IMR-90 (cell line): ENCODE measurements at regions not wholly inside any gene's neighbourhood (a gene's known extent, or its start where the extent isn't known, plus 50 kb on each side); places are given as distances from the start of the nearest gene placed in this dataset.

Experiments
- ATAC-seq: fragments of 200-7000 bp; cut with Tn5 transposase; 2 replicates; pipeline ENCODE4 v1.9.1; 2020; ENCODE audit warnings: low read depth, mild to moderate bottlenecking, moderate library complexity
- BruUV-seq: library from RNA; stranded (reverse); fragments of 400-500 nt; replicated peaks from 2 replicates; lab custom pipeline; 2021; lab: Mats Ljungman, UMichigan
- CTCF ChIA-PET: fragments of 300-600 bp; formaldehyde crosslinking; extraction: SDS; loops from one replicate; lab custom pipeline; 2021; ENCODE audit warnings: antibody characterized with exemption; lab: Yijun Ruan, JAX
- POLR2A ChIA-PET: fragments of 300-600 bp; sonication (Branson Sonifier 250); formaldehyde crosslinking; loops from one replicate; lab custom pipeline; 2022; ENCODE audit warnings: antibody characterized with exemption; ENCODE audit not compliant: unreplicated experiment; lab: Charles Lee
- DNase-seq: peaks from one replicate; pipeline ENCODE4 v3.0.0; 2013
- H2AFZ ChIP-seq: replicated peaks from 2 replicates; pipeline ENCODE3; 2013; ENCODE audit warnings: low read length, mild to moderate bottlenecking; ENCODE audit not compliant: poor library complexity
- H2AK5ac ChIP-seq: 2 replicates; pipeline ENCODE4 v1.6.1; 2013; ENCODE audit warnings: low read depth, low read length, inconsistent platforms
- H2AK9ac ChIP-seq: replicated peaks from 2 replicates; pipeline ENCODE3; 2013; ENCODE audit warnings: mild to moderate bottlenecking, low read depth, low read length, moderate library complexity; ENCODE audit not compliant: poor library complexity
- H2BK120ac ChIP-seq: 2 replicates; pipeline ENCODE4 v1.6.1; 2013; ENCODE audit warnings: low read depth, low read length, inconsistent platforms
- H2BK15ac ChIP-seq: 3 replicates; pipeline ENCODE4 v1.6.1; 2013; ENCODE audit warnings: low read depth, low read length, inconsistent platforms
- H2BK20ac ChIP-seq: 2 replicates; pipeline ENCODE4 v1.6.1; 2013; ENCODE audit warnings: low read depth, mild to moderate bottlenecking, inconsistent platforms, low read length, moderate library complexity
- H2BK5ac ChIP-seq: 2 replicates; pipeline ENCODE4 v1.6.1; 2013; ENCODE audit warnings: mild to moderate bottlenecking, low read depth, low read length, inconsistent platforms; ENCODE audit not compliant: poor library complexity, severe bottlenecking
- H3K14ac ChIP-seq: replicated peaks from 2 replicates; pipeline ENCODE4 v1.6.1; 2013; ENCODE audit warnings: low read depth, low read length, inconsistent platforms
- H3K18ac ChIP-seq: 2 replicates; pipeline ENCODE4 v1.6.1; 2013; ENCODE audit warnings: low read depth, low read length, control low read depth
- H3K23ac ChIP-seq: 2 replicates; pipeline ENCODE4 v1.6.1; 2013; ENCODE audit warnings: low read depth, low read length, inconsistent platforms
- H3K27ac ChIP-seq: 2 replicates; pipeline ENCODE4 v1.5.1; 2013; ENCODE audit warnings: mild to moderate bottlenecking, control low read depth, low read length; ENCODE audit not compliant: insufficient read depth
- H3K27me3 ChIP-seq: 2 replicates; pipeline ENCODE4 v1.6.1; 2013; ENCODE audit warnings: low read length; ENCODE audit not compliant: control insufficient read depth, insufficient read depth
- H3K36me3 ChIP-seq: 2 replicates; pipeline ENCODE4 v1.6.1; 2013; ENCODE audit warnings: low read length, mixed read lengths; ENCODE audit not compliant: control insufficient read depth, insufficient read depth
- H3K4ac ChIP-seq: 2 replicates; pipeline ENCODE4 v1.6.1; 2013; ENCODE audit warnings: low read depth, low read length, inconsistent platforms
- H3K4me1 ChIP-seq: 2 replicates; pipeline ENCODE4 v1.6.1; 2013; ENCODE audit warnings: low read length, mixed read lengths; ENCODE audit not compliant: control insufficient read depth, insufficient read depth
- H3K4me2 ChIP-seq: 2 replicates; pipeline ENCODE4 v1.6.1; 2013; ENCODE audit warnings: low read depth, mild to moderate bottlenecking, control low read depth, low read length, moderate library complexity
- H3K4me3 ChIP-seq: 2 replicates; pipeline ENCODE4 v1.5.1; 2013; ENCODE audit warnings: low read depth, mild to moderate bottlenecking, control low read depth, low read length, moderate library complexity; ENCODE audit not compliant: insufficient read depth
- H3K56ac ChIP-seq: 2 replicates; pipeline ENCODE4 v1.6.1; 2013; ENCODE audit warnings: low read length, inconsistent platforms; ENCODE audit not compliant: insufficient read depth; ENCODE audit errors: extremely low read depth
- H3K79me1 ChIP-seq, 2 experiments: 2 replicates each; pipeline ENCODE4 v1.6.1; 2013; ENCODE audit warnings: low read length in 2 of 2, inconsistent platforms in 1 of 2, low read depth in 1 of 2
- H3K9ac ChIP-seq: 2 replicates; pipeline ENCODE4 v1.6.1; 2013; ENCODE audit warnings: low read depth, low read length, control low read depth
- H3K9me1 ChIP-seq: 2 replicates; pipeline ENCODE4 v1.6.1; 2013; ENCODE audit warnings: low read length, inconsistent platforms; ENCODE audit not compliant: insufficient read depth
- H3K9me3 ChIP-seq: 2 replicates; pipeline ENCODE4 v1.6.1; 2013; ENCODE audit warnings: low read length; ENCODE audit not compliant: control insufficient read depth, insufficient read depth
- H4K20me1 ChIP-seq: 2 replicates; pipeline ENCODE4 v1.6.1; 2013; ENCODE audit warnings: low read length, inconsistent platforms; ENCODE audit not compliant: insufficient read depth
- H4K5ac ChIP-seq: 2 replicates; pipeline ENCODE4 v1.6.1; 2013; ENCODE audit warnings: mild to moderate bottlenecking, low read depth, low read length, control low read depth
- H4K8ac ChIP-seq, 2 experiments: 2 replicates each; pipeline ENCODE4 v1.6.1; 2013; ENCODE audit warnings: low read depth in 2 of 2, low read length in 2 of 2, control low read depth in 1 of 2, inconsistent platforms in 1 of 2
- H4K91ac ChIP-seq: 2 replicates; pipeline ENCODE4 v1.6.1; 2013; ENCODE audit warnings: low read depth, low read length, inconsistent platforms; ENCODE audit not compliant: insufficient read depth
- BHLHE40 ChIP-seq: fragments of 150-350 bp; IDR thresholded peaks from 2 replicates; pipeline ENCODE4 v1.6.1; 2016; ENCODE audit warnings: mild to moderate bottlenecking, low read depth, low read length
- CEBPB ChIP-seq: IDR thresholded peaks from 2 replicates; pipeline ENCODE4 v1.6.1; 2012; ENCODE audit warnings: low read depth, low read length, improper control_type of control experiment
- CHD1 ChIP-seq: IDR thresholded peaks from 2 replicates; pipeline ENCODE4 v1.6.1; 2012; ENCODE audit warnings: low read depth, low read length, improper control_type of control experiment
- MAFK ChIP-seq: IDR thresholded peaks from 2 replicates; pipeline ENCODE4 v1.6.1; 2012; ENCODE audit warnings: low read depth, low read length, improper control_type of control experiment
- MAZ ChIP-seq: IDR thresholded peaks from 2 replicates; pipeline ENCODE4 v1.6.1; 2012; ENCODE audit warnings: low read depth, mild to moderate bottlenecking, low read length, improper control_type of control experiment, moderate library complexity, borderline replicate concordance
- NFE2L2 ChIP-seq: fragments of 150-350 bp; IDR thresholded peaks from 2 replicates; pipeline ENCODE4 v1.6.1; 2016; ENCODE audit warnings: low read depth, mild to moderate bottlenecking, low read length
- POLR2A ChIP-seq: IDR thresholded peaks from 2 replicates; pipeline ENCODE4 v1.6.1; 2012; ENCODE audit warnings: mild to moderate bottlenecking, low read depth, low read length
- RAD21 ChIP-seq: IDR thresholded peaks from 2 replicates; pipeline ENCODE4 v1.6.1; 2012; ENCODE audit warnings: low read length, improper control_type of control experiment
- RCOR1 ChIP-seq: IDR thresholded peaks from 2 replicates; pipeline ENCODE4 v1.6.1; 2012; ENCODE audit warnings: mild to moderate bottlenecking, low read length, improper control_type of control experiment; ENCODE audit not compliant: insufficient replicate concordance
- RFX5 ChIP-seq: IDR thresholded peaks from 2 replicates; pipeline ENCODE4 v1.8.0; 2012; ENCODE audit warnings: low read depth, mild to moderate bottlenecking, low read length, moderate library complexity
- WGBS, 2 experiments: methylation state at CpG; one replicate each; pipeline versions ENCODE4 v1.1.5 to v1.1.7; 2013; ENCODE audit warnings: missing lambda C conversion rate in 2 of 2; ENCODE audit not compliant: insufficient read length in 1 of 2; ENCODE audit errors: extremely low coverage in 2 of 2; 5-methylcytosine and 5-hydroxymethylcytosine counted together
- dilution Hi-C: fragments of 300-500 bp; cut with HindIII; formaldehyde crosslinking; loops from one replicate; pipeline ENCODE4 v1.14.3; 2018; ENCODE audit warnings: low sequenced_read_pairs; ENCODE audit not compliant: unreplicated experiment
- in situ Hi-C: fragments of 300-500 bp; cut with MboI; formaldehyde crosslinking; loops from 3 replicates; pipeline ENCODE4 v1.14.3; 2019; ENCODE audit warnings: low sequenced_read_pairs, inconsistent platforms, mixed read lengths
- intact Hi-C: fragments of 100-400 bp; cut with micrococcal nuclease; formaldehyde crosslinking; loops from 2 replicates; pipeline ENCODE4 v1.10.0; 2022
- TF ChIP-seq, protein P1 (sequence below): fragments of 150-350 bp; IDR thresholded peaks from 2 replicates; pipeline ENCODE4 v1.6.1; 2017; ENCODE audit warnings: mild to moderate bottlenecking, antibody characterized with exemption, low read length, low read depth
- TF ChIP-seq, protein P2 (sequence below): fragments of 150-350 bp; IDR thresholded peaks from 2 replicates; pipeline ENCODE4 v1.6.1; 2016; ENCODE audit warnings: low read depth, mild to moderate bottlenecking, low read length, moderate library complexity, borderline replicate concordance
- TF ChIP-seq, protein P3 (sequence below): conservative IDR thresholded peaks from 2 replicates; pipeline ENCODE4 v1.5.1; 2012; ENCODE audit warnings: mild to moderate bottlenecking, low read depth, low read length, improper control_type of control experiment

DNA sequence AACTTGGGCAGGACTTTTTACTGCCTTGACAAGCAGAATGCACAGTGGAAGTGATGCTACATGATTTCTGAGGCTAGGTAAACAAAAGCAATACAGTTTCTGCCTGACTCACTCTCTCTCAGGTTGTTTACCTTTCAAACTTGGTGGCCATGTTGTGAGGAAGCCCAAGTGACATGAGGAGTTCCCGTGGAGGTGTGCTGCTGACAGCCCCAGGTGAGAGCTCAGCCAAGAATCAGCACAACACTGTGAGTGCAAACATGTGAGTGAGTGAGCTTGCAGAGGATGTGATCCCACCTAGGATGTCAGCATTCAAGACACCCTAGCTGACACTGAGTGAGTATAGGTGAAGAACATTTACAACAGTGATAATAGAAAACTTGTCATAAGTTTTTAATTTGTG is 71.1 kb upstream of the IFNAR2 start:
- H3K9me3 ChIP-seq: no peaks in the 10 kb centered on the region
- H2AK5ac ChIP-seq: no peak overlapping the region
- no CpG with 5 or more reads among the region's 1 CpG for WGBS, 2 experiments
- H3K9me1 ChIP-seq: no peaks in the 10 kb centered on the region
- in situ Hi-C loops: no loop called here
- POLR2A ChIA-PET: no interaction called here
- H4K91ac ChIP-seq: no peak overlapping the region
- H2BK5ac ChIP-seq: no peak overlapping the region
- no peaks in the 10 kb centered on the region for H3K79me1 ChIP-seq
- no peak overlapping the region for H3K4me3 ChIP-seq
- H3K27ac ChIP-seq: no peak overlapping the region
- H3K4me1 ChIP-seq: no peaks in the 10 kb centered on the region
- H3K56ac ChIP-seq: no peak overlapping the region
- no peak overlapping the region for H2BK20ac ChIP-seq
- H3K9ac ChIP-seq: no peak overlapping the region
- H3K27me3 ChIP-seq: peaks cover 11% of the 10 kb centered on the region
- no peak overlapping the region for H3K23ac ChIP-seq
- no peak overlapping the region for H2AK9ac ChIP-seq
- no peak overlapping the region for H3K14ac ChIP-seq
- no peak overlapping the region for H3K4ac ChIP-seq
- no peaks in the 10 kb centered on the region for H3K36me3 ChIP-seq
- no peak overlapping the region for H3K4me2 ChIP-seq
- no peak overlapping the region for H4K5ac ChIP-seq
- H2BK15ac ChIP-seq: no peak overlapping the region
- no peak for DNase-seq
- TF ChIP-seq CEBPB: no peak
- no peak for TF ChIP-seq MAFK
- no peak for TF ChIP-seq NFE2L2
- TF ChIP-seq, protein P1, sequence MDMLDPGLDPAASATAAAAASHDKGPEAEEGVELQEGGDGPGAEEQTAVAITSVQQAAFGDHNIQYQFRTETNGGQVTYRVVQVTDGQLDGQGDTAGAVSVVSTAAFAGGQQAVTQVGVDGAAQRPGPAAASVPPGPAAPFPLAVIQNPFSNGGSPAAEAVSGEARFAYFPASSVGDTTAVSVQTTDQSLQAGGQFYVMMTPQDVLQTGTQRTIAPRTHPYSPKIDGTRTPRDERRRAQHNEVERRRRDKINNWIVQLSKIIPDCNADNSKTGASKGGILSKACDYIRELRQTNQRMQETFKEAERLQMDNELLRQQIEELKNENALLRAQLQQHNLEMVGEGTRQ: no peak
- TF ChIP-seq RCOR1: no peak
- TF ChIP-seq CHD1: no peak
- no peak for TF ChIP-seq BHLHE40
- TF ChIP-seq, protein P2, sequence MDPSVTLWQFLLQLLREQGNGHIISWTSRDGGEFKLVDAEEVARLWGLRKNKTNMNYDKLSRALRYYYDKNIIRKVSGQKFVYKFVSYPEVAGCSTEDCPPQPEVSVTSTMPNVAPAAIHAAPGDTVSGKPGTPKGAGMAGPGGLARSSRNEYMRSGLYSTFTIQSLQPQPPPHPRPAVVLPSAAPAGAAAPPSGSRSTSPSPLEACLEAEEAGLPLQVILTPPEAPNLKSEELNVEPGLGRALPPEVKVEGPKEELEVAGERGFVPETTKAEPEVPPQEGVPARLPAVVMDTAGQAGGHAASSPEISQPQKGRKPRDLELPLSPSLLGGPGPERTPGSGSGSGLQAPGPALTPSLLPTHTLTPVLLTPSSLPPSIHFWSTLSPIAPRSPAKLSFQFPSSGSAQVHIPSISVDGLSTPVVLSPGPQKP: no peak
- TF ChIP-seq POLR2A: no peak
- TF ChIP-seq MAZ: no peak
- no peak for TF ChIP-seq RFX5
- TF ChIP-seq RAD21: no peak
- TF ChIP-seq, protein P3, sequence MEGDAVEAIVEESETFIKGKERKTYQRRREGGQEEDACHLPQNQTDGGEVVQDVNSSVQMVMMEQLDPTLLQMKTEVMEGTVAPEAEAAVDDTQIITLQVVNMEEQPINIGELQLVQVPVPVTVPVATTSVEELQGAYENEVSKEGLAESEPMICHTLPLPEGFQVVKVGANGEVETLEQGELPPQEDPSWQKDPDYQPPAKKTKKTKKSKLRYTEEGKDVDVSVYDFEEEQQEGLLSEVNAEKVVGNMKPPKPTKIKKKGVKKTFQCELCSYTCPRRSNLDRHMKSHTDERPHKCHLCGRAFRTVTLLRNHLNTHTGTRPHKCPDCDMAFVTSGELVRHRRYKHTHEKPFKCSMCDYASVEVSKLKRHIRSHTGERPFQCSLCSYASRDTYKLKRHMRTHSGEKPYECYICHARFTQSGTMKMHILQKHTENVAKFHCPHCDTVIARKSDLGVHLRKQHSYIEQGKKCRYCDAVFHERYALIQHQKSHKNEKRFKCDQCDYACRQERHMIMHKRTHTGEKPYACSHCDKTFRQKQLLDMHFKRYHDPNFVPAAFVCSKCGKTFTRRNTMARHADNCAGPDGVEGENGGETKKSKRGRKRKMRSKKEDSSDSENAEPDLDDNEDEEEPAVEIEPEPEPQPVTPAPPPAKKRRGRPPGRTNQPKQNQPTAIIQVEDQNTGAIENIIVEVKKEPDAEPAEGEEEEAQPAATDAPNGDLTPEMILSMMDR: no peak
- CTCF ChIA-PET: no interaction called here
- no TSS peak for BruUV-seq
- no peak overlapping the region for H2BK120ac ChIP-seq
- no peaks in the 10 kb centered on the region for H4K20me1 ChIP-seq
- H2AFZ ChIP-seq: no peak overlapping the region
- no peak overlapping the region for H3K18ac ChIP-seq
- no peak for ATAC-seq
- H4K8ac ChIP-seq: no peak overlapping the region
- intact Hi-C loops: no loop called here
- dilution Hi-C loops: no loop called here
